NCI-H2227 (cell line): ENCODE measurements at regions not wholly inside any gene's neighbourhood (a gene's known extent, or its start where the extent isn't known, plus 50 kb on each side); places are given as distances from the start of the nearest gene placed in this dataset.

Experiments used
- DNase-seq: peaks from one replicate; lab custom pipeline; 2025; ENCODE audit not compliant: unreplicated experiment; lab: John Stamatoyannopoulos, UW

DNA sequence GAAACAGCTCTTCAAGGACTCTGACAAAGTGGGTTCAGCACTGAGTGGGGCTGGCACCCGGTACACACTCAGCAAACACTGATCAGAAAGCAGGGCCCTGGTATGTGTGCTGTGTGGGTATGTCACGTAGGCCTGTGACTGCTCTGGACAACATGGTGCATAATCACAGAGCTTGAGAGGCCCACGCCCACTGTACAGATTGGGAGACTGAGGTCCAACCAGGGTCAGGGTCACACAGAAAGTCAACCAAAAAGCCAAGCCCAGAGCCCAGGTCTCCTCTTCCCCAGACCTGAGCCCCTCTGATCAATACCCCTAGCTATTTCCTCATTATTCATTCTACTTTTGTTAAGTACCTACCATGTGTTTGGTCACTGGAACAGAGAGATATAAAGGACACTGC, 166.1 kb upstream of the LINGO1 start:
- DNase-seq, result no peak

DNA sequence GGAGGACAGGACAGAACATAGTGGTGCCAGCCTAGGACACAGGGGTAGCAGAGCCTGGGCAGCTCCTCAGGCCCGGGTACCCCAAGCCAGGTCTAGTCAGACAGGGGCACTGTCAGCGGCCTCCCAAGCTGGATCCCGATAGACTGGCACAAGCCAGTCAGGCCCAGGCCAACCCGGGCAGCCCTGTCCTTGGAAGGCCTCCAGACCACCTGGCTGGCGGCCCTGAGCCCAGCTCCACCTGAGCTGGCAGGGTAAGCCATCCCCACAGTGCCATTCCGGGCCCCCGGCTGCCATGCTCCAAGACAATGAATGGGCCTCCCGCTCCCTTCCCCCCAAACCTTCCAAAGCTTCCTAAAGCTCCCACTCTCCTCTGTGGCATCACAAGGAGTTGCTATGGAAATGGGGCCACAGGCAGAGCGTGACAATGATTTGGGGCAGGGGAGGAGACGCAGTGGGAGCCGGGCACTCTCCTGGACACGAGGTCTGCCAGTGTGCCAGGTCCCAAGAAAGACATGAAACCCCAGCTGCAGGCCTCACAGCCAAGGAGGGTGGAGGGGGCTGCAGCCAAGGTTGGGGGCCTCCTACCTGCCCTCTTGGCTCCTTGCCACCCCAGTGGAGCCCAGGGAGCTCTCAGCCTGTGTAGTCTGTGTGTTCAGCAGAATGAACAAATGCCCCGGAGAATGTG, 165.6 kb upstream of the LINGO1 start:
- no peak for DNase-seq

DNA sequence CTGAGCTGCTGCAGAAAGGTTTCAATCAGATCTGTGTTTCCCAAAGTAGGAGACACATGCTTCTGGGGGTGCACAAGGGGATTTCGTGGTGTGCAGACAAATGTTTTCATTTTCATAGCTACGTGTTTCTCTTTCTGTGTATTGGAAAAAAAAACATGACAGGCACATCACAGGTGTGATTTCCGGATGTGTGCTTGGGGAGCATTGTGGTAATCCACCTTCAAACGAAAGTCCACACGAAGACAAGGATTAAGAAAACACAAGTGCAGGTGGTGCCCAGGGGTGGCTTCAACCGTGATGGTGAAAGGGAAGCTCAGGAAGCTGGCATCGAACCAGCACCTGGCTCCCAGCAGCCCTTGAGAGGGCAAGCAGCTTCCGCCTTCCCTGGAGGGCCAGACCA, 164.6 kb upstream of the LINGO1 start:
- DNase-seq, result no peak

DNA sequence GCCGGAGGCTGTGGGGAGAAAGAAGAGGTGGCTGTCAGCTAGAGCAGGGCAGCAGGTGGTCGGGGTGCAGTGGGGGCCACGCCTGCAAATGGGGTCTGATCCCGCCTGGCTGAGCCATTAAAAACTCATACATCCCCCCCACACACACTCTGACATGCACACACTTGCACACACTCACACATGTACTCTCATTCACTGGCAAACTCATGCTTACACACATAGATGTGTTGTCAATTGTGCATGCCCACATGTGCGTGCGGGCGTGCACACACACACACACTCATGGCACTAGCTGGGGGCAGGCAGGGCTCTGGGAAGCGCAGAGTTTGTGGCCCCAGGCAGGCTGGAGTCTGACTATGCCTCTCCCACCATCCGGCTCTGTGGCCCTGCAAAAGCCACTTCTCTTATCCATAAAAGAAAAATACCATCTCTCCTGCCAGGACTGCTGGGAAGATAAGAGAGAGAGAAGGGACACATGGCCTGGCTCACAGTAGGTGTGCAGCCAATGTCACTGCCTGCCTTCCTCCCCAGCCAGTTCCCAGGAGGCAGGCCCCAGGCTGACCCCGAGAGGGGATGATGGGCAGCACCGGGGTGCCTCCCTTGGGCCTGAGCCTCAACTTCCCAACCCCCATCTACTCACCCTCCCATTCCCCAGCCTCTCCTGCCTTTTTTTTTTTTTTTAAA, 163.5 kb upstream of the LINGO1 start:
- DNase-seq, result no peak

DNA sequence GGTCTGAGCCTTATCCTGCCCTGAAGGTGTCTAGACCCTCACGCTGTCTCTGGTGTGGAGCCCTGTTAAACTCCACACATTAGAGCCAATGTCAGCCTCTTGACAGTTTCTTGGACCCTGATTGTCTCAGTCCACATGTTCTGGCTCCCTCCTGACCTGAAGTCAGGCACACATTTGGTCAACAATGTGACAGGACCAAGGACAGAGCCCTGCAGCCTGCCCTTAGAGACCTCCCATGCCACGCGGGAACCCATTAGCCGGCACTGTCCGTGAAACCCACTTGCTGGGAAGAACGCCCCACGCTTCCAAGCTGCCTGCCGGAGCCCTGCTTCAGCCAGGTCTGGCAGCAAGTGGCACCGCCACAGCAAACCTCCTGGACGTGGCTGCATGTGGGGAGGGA, 162.7 kb upstream of the LINGO1 start:
- DNase-seq, result no peak

DNA sequence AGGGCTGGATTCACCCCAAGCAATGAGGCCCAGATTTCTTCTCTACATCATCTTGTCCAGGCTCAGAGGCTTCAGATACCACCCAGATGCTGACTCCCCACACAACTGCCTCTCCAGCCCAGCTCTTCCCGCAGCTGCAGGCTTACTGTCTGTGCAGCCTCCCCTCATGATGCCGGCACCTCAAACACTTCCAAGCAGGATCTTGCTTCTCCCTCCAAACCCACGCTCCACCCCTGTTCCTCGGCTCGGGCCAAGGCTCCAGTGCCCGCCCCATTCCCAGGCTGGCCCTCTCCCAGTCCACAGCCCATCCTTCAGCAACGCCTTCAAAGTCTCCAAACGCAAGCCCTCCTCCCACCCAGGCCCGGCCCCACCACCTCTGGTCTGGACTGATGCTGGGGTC, 159.2 kb upstream of the LINGO1 start:
- DNase-seq, result no peak

DNA sequence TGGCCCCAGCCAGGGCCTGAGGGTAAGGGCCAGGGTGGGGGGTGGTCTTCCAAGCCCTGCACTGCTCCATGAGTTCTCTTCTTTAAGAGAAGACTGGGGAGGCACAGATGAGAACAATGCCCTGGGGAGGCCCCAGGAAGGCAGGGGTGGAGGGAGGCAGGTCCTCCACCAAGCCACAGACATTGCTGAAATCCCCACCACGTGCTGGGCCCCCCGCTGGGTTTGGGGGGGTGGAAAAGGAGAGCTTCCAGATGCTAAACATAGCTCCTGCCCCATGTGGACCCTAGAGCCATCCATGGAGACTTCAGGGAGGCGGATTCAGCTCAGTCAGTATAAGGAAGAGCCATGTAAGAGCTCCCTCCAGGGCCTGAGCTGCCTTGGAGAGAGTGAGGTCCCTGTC, 157.8 kb upstream of the LINGO1 start:
- DNase-seq, result no peak

DNA sequence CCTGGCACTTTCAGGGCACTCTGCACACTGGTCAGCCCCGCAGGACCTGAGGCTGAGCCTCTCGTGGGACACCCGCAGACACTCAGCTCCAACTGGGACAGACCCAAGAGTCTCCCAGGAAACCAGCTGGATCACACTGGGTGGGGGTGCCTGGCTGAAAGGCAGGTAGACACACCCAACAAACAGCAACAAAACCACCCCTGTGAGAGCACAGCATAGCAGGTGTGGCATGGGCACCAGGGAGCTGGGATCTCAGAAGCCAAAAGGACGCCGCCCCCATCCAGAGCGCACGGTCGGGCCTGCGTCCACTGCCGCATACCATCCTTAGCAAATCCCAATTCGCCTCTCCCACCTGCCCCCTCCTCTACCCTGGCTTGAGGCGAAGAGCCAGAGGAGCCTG, 154.2 kb upstream of the LINGO1 start:
- DNase-seq, result no peak

DNA sequence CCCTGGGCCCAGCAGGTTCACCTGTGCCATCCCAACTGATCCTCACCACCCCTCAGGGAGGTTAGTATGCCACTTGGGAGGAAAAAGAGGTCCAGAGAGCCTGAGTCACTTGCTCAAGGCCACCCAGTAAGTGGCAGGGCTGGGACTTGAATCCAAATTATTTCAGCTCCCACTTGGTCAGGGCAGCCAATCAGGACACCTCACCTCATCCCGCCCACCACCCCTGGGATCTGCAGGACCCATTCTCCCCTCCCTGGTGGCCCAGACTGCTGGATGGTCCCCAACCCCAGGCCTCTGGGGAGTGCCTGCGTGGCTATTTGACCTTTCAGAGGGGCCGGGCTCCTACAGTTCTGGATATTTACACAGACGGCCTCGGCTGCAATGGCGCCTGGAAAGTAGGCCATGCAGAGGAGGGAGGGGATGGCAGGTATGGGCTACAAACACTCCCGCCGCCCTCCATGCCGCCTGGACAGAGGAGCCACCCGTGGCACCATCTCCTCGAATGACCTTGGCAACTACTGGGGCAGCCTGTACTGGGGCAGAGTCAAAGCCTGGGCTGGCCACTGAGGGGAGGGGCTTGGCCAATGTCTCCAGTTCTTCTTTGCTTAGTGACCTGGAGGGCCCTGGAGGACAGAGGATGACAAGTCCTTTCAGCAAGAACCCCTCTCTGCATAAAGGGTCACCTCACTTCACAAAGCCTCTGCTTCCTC, 153.6 kb upstream of the LINGO1 start:
- no peak for DNase-seq

DNA sequence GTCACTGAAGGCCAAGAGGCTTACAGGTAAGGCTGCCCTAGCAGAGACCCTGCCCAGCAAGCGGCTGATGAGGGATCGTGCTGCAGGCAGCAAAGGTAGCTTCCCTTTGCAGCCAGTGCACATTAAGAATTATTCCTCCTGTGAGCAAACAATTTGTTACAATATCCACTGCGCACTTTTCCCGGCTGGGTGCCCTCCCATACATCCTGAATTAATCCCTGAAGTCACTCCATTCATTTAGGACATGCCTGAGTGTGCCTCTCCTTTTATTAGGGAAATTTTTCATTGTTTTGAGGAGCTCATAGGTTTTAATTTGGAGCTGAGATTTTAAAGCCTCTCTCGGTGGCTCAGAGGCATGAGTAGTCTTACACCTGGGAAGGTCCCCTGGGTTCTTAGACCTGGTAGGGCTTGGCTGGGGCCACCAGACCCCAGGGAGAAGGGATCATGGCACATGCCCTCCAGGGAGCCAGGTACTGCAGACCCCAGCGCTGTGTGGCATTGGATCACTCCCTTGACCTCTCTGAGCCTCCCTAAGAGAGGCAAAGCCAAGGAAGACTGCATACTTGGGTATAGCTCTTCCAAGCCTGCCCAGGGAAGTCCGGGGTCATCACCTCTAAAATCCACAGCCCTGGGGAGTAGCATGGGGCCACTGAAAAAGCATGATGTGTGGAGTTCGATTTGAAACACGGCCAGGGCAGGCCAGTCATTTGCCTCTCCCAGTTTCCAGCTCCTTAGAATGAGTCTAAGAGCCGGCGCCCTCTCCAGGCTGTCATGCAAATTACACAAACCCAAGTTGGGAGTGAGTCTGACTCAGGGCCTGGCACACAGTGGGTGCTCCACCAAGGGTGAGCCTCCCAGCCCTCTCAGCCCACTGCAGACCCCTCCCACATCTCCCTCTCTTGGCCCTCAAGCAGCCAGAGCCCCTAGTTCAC, 151.9 kb upstream of the LINGO1 start:
- peak; percentile 3 for DNase-seq

DNA sequence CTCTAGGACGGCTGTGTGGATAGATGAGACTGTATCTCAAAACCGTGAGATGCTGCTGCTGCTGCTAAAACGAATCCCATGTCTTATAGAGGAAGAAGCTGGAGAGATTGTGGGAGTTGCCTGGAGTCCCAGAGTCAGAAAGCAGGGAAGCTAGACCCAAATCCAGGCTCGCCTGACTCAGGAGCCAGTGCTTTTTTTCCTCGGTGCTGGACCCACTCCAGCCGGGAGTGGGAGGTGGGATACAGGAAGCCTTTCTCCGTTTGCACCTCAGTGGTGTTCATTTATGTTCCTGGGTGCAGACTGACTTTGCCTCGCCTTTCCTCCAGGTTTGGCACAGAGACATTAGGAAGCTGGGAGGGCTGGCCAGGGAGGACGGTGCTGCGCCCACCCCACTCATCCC, 150.9 kb upstream of the LINGO1 start:
- DNase-seq, result no peak

DNA sequence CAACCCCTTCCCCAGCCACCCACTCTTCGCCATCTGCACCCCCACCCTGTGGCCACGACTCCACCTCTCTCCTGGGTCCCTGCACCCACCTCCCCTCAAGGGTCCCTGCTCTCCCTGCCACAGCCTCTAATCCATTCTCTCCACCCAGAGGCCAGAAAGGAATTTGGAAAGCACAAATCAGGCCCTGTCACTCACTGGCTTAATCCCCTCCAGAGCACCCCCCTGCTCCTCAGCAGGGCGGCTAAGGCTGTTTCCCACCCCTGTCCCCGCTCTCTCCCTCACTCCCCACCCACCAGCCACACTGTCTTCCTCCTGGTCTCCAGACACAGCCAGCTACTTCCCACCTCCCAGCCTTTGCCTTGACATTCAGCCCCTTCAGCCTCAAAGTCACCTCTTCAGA, 150.0 kb upstream of the LINGO1 start:
- DNase-seq, result no peak

DNA sequence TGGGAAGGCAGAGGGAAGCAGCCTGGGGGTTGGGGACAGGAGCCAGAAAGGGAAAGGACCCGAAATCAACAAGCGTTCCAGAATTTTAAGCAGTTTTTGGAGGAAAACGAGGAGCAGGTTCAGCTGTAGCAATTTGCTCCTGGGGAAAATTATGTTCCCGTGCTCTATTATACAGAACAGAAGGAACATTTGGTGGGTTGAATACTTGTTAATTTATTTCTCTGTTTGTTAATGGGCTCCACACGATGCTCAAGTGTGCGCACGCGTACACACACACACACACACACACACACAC, 149.2 kb upstream of the LINGO1 start:
- no peak for DNase-seq

DNA sequence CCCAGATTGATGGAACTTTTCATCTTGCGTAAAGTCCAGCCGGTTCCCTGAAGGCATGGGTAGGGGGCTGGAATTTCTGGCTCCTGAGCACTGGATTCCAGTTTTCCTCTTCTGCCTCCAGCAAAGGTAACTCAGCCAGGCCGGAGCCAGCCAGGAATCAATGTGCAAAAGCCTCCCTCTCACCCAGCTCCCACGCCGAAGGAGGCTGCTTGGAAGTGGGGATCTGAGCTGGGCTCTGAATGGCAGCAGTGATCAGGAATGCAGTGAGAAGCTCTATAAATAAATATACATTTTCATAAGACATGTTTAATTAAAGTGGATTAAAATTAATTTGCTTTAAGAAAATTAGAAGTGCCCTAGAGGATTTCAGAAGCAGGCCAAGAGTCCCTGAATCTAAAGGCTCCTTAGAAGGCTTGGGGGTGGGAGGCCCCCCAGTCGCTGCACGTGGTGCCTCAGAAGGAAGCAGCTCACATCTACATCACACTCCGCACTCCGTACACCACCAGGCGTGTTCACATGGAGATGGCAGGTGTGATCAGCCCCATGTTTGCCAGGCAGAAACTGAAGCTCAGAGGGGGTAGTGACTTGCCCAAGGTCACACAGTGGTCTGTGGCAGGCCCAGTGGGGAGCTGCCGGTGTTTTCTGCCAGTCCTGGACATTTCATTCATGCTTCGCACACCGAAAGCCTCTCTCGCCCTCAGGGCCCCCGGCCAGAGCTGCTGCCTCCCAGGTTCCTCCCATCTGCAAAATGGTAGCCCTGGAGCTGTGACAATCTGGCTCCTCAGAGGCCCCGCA, 148.6 kb upstream of the LINGO1 start:
- DNase-seq, result no peak

DNA sequence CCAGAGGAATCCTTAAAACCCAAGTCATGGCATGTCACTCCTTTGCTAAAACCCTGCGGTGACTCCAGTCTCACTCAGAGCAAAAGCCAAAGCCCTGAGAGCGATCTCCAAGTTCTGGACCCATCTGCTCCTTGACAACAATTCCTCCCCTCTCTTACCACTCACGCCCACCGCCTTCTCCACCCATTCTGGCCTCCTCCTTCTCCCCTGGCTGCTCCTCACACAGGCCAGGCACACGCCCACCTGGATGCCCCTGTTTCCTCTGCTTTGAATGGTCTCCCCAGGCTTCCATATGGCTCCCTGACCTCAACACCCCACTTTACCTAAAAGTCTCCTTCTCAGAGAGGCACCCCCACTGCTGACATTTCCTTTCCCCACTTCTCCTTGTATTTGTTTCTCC, 146.1 kb upstream of the LINGO1 start:
- no peak for DNase-seq

DNA sequence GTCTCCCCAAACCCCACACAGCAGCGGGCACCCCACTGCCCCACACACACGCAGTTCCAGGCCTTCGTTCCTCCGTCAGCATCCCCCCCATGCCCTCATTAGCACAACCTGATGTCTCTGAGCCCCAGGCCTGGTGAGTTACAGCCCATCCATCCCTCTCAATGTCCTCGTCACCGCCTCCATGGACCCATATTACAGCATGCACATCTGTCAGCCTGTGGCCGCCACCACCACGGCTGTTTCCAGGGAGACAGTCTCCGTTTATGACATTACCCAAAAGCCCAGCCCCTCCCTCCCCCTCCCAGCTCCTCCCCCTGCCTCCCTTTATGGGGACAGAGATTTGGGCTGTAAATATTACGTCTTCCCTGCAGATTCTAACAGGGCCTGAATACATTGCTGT, 143.1 kb upstream of the LINGO1 start:
- no peak for DNase-seq

DNA sequence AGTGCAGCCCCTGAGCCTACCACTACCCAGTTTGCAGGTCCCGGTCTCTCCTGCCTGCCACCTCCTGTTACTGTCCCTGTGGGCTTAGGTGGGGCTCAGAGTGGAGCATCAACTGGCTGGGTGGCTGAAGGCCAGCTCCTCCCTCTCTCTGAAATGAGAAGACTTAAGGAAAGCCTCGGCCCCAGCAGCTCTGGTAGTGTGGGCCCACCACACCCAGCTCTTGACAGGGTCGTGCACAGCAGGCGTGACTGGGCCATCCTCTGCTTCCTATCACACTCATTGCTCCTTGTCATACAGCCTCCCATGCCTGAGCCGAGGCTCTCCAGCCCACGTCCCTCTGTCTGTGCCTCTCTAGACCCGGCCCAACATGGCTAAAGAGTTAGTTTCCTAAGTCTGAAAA, 142.7 kb upstream of the LINGO1 start:
- no peak for DNase-seq

DNA sequence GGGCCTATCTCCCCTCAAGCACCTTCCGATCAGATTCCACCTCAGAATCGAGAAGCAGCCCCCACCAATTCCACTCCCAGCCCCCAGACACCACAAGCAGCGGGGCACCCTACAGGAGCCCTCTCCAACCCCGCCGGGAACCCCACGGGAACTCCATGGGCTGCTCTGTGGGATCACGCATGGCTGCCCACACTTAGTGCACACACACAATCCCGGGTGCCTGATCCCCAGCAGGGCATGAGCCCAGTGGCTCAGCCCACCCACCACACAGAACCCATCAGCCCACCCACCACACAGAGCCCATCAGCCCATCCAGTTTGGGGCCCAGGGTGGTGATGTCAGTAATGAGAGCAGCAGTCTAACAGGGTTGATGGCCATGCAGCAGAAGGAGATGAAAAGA, 141.6 kb upstream of the LINGO1 start:
- DNase-seq, result no peak

DNA sequence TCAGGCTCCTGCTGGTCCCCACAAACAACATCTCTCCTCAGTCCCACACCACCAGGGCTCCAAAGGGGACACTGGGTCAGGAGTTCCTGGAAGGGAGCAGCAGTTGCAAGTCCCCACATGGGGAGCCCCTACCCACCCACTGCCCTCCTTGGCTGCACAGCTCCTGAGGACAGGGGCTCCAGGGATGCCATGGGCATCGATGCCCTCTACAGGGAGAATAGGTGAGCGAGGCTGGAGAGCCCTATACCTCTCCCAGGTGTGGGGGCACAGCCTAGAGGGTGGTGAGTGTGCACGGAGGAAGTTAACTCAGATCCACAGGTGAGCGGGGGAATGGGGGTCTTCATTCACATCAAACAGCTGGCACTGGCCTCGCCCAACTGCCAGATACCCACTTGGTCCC, 141.2 kb upstream of the LINGO1 start:
- DNase-seq, result no peak

DNA sequence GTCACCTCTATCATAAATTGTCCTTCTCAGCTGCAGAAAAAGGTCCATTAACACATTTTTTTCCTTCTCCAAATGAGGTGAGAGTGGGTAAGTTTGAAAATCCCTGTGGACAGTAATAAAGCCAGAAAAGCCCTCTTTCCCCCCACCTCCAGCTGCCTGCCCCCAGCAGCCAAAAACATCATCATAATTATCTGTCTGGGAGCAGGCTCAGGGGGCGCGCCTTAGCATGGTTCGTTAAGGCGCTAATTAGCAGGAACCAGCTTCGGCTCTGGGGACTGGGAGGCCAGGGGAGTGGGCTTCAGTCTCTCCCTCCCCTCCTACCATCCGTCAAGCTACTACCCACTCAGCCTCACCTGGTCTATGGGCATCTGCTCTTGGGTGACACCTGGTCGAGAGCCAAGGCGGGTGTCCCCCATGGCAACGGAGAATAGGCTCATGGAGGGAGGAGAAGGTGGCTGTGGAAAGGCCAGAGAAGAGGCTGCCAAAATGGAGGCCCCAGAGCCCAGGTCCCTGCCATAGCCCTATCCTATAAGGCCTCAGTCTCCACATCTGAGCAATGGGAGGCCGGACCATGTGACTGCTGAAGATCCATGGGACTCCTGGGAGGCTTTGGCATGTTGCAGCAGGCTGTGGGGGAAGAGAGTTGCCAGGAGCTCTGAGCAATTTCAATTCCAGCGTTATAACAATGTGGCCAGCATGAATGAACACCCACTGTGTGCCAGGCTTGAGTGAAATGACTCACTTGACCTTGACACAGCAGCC, 140.1 kb upstream of the LINGO1 start:
- DNase-seq, result no peak
